ENCODE measurements at regions not wholly inside any gene's neighbourhood (a gene's known extent, or its start where the extent isn't known, plus 50 kb on each side); places are given as distances from the start of the nearest gene placed in this dataset.

DNA sequence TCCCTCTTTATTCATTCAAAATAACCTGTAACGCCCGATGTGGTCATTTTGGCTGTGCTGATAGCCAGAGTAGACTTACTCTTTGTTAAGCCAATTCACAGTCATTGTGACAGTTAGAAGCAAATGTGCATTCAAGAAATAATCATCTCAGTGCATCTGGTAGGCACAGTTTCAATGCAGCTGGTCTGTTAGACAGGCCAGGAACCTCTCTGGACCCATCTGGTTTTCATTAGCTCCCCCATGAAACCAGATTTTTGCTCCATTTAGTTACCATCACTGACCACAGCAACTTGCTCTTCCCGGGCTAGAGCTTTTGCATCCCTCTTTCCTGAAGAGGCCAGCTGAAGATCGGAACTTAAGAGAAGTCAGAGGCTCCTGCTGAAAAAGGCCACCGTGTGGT lies 284.2 kb downstream of the NSG2 start:
- no peak for ATAC-seq
- H3K27me3 ChIP-seq = no peaks in the 10 kb centered on the region
- intact Hi-C loops (cut with DNase I) = no loop called here
- H3K4me1 ChIP-seq = no peaks in the 10 kb centered on the region
- WGBS, 2 donors = 47 to 50% methylated on average over 5 of the region's 5 CpGs
- no peaks in the 10 kb centered on the region for H3K9me3 ChIP-seq
- TF ChIP-seq CTCF (IDR thresholded peaks at IDR 0.05) = no peak
- TF ChIP-seq POLR2A (IDR thresholded peaks at IDR 0.05) = no peak
- no peak for DNase-seq
- H3K4me3 ChIP-seq = no peak overlapping the region
- no peaks in the 10 kb centered on the region for H3K36me3 ChIP-seq (replicated peaks in 1 of 2; ENCODE audit: insufficient read depth in 1 of 2, low read depth in 2 of 2)
- no peak overlapping the region for H3K27ac ChIP-seq

DNA sequence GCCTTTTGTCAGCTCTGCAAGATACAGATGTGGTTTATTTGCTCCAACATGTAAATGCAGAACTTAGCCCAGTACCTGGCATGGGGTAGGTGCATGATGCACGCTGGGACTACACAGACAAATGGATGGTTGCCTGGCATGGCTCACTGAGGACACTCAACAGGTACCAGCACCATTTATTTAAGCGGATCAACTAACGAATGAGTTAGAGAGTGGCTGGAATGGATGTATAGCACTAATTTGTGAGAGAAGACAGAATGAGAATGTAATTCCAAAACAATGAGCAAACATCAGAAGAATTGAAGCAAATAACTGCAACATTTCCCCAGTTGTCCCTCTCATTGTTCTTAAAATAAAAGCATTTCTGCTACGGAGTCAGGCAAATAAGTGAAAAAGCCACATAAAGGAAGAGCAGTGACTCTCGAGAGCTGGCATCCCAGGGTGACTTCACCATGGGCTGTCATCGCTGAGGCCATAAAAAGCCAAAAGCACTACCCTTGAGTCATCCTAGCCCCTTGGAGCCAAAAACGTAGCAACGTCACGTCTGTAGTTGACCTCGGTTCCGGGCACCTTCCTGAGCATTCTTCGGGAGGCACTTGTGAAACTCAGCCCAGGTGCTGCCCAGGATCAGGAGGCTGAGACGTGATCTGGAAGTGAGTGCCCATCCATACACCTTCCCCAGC lies 290.3 kb downstream of the NSG2 start:
- Histone ChIP-seq H3K27ac (no peak overlapping the region), H3K36me3 (replicated peaks in 1 of 2; ENCODE audit: insufficient read depth in 1 of 2, low read depth in 2 of 2) (no peaks in the 10 kb centered on the region), H3K4me1 (no peaks in the 10 kb centered on the region), H3K27me3 (no peaks in the 10 kb centered on the region), H3K4me3 (no peak overlapping the region), H3K9me3 (no peaks in the 10 kb centered on the region)
- TF ChIP-seq CTCF (IDR thresholded peaks at IDR 0.05) = no peak
- TF ChIP-seq POLR2A (IDR thresholded peaks at IDR 0.05) = no peak
- ATAC-seq = no peak
- 62 to 64% methylated on average over 11 to 13 of the region's 13 CpGs for WGBS, 2 donors
- intact Hi-C loops (cut with DNase I) = no loop called here
- DNase-seq = no peak

DNA sequence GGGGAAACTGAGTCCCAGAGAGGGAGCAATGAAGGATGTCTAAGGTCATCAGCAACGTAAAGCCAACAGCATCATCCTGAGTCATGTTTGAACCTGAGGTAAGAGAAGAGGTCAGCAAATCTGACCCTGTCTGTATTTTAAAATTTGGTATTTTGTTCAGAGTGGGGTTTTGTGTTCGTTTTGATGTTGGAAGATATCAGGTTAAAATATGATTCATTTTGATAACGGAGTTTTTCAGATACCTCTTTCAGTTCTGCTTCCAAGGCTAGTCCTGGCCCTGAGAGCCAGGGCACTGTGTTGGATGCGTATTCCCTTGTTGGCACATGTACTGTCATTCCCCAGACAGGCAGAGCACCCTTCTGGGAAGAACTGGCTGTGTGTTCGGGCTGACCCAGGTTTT lies 291.0 kb downstream of the NSG2 start:
- TF ChIP-seq CTCF (IDR thresholded peaks at IDR 0.05) (no peak), POLR2A (IDR thresholded peaks at IDR 0.05) (no peak)
- 56 to 60% methylated on average over 5 of the region's 5 CpGs for WGBS, 2 donors
- intact Hi-C loops (cut with DNase I) = no loop called here
- no peaks in the 10 kb centered on the region for H3K9me3 ChIP-seq
- DNase-seq (no peak), ATAC-seq (no peak)
- no peak overlapping the region for H3K4me3 ChIP-seq
- no peak overlapping the region for H3K27ac ChIP-seq
- no peaks in the 10 kb centered on the region for H3K4me1 ChIP-seq
- no peaks in the 10 kb centered on the region for H3K36me3 ChIP-seq (replicated peaks in 1 of 2; ENCODE audit: insufficient read depth in 1 of 2, low read depth in 2 of 2)
- no peaks in the 10 kb centered on the region for H3K27me3 ChIP-seq

DNA sequence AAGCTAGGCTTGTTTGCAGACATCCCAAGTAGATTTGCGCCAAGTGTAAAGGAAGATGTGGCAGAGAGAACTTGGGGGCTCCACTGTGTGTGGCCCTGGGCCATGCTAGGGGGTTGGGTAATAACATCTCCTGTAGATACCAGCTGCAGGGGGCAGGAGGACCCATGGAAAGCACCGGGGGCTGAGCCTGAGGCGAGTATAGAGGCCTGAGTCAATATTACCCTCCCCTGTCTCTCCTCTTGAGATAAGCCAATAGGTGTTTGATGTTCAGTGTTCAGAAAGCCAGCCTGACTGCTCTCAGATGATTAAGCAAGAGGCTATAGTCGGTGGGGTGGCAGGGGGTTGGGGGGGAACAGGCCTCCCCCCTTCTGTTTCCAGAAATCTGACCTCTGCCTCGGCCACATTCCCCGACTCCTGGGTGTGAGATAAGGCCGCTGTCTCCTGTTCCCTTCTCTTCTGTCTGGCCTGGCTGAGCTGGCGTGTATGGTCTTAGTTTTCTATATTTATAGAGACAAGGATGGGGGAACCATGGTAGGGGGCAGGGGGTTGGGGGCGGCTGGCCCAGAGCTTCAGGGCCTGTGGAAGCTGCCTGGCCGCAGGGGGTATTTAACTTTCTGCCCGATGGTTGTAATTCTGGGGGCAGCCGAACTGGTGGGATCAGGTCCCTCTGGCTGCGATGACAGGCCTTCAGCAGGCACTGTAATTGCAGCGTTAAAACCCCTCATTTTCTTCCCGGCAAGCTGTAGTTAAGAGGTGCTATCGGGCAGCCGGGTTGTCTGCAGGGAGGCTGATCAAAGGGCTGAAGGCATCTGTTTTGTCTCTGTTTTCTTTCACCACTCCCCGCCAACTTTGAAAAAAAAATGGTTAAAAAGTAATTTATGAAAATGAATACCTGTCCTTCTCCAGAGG lies 292.0 kb downstream of the NSG2 start:
- WGBS, 2 donors = 35 to 43% methylated on average over 17 to 18 of the region's 18 CpGs

More for the DNA sequence above, 292.0 kb downstream of the NSG2 start:
- TF ChIP-seq POLR2A (IDR thresholded peaks at IDR 0.05) (no peak), CTCF (IDR thresholded peaks at IDR 0.05) (no peak)
- DNase-seq = no peak
- no peaks in the 10 kb centered on the region for H3K27me3 ChIP-seq
- no peak overlapping the region for H3K27ac ChIP-seq
- no peaks in the 10 kb centered on the region for H3K9me3 ChIP-seq
- no peak overlapping the region for H3K4me3 ChIP-seq
- ATAC-seq = no peak
- no peaks in the 10 kb centered on the region for H3K36me3 ChIP-seq (replicated peaks in 1 of 2; ENCODE audit: insufficient read depth in 1 of 2, low read depth in 2 of 2)
- H3K4me1 ChIP-seq = no peaks in the 10 kb centered on the region
- intact Hi-C loops (cut with DNase I) = no loop called here

Data from body of pancreas (tissue), 4 donors.